K562 (cell line): ENCODE measurements at regions not wholly inside any gene's neighbourhood (a gene's known extent, or its start where the extent isn't known, plus 50 kb on each side); places are given as distances from the start of the nearest gene placed in this dataset.

ENCODE experiments used
- ATAC-seq: fragments of 200-7000 bp; cut with Tn5 transposase; 3 replicates; pipeline ENCODE4 v1.9.1; 2020; ENCODE audit warnings: moderate library complexity
- BruUV-seq: library from RNA; stranded (reverse); fragments of 400-500 nt; replicated peaks from 2 replicates; lab custom pipeline; 2021; lab: Mats Ljungman, UMichigan
- CTCF ChIA-PET: fragments of 300-600 bp; formaldehyde crosslinking; extraction: SDS; loops from one replicate; lab custom pipeline; 2021; ENCODE audit warnings: low intra/inter-chr PET ratio; lab: Yijun Ruan, JAX
- POLR2A ChIA-PET: fragments of 300-600, 350-650 bp; sonication (Branson Sonifier 250); formaldehyde crosslinking; extraction: SDS; loops from one replicate; lab custom pipeline; 2021; ENCODE audit warnings: antibody characterized with exemption, inconsistent platforms; lab: Yijun Ruan, JAX
- DNase-seq, 4 experiments: peaks; one replicate each; pipeline versions ENCODE4 v3.0.0 to v3.0.0-alpha.2; 2011 to 2018; ENCODE audit warnings: low spot score in 3 of 4, mixed read lengths in 3 of 4; ENCODE audit errors: extremely low read depth in 1 of 4
- FAIRE-seq: peaks from 2 replicates; lab custom pipeline; 2011; peaks lifted over from hg19 to GRCh38; lab: Jason Lieb, UNC
- H2AFZ ChIP-seq: 2 replicates; pipeline ENCODE4 v1.6.0; 2011; ENCODE audit warnings: low read depth, low read length, control low read depth, inconsistent platforms
- H3K27ac ChIP-seq: fragments of 200-600 bp; 3 replicates; pipeline ENCODE4 v1.8.0; 2011; ENCODE audit warnings: low read depth, mild to moderate bottlenecking, control low read depth, inconsistent platforms, low read length, moderate library complexity, mixed read lengths; ENCODE audit errors: extremely low read depth
- H3K27me3 ChIP-seq, 2 experiments: fragments of 300-600 bp in 1 of 2; 2 replicates in 1 of 2; 3 replicates in 1 of 2; pipeline versions ENCODE4 v1.6.0 to v1.8.0; 2011; ENCODE audit warnings: inconsistent platforms in 2 of 2, low read length in 2 of 2, mild to moderate bottlenecking in 1 of 2, mixed read lengths in 1 of 2, moderate library complexity in 1 of 2; ENCODE audit not compliant: control insufficient read depth in 2 of 2, insufficient read depth in 2 of 2
- H3K36me3 ChIP-seq: fragments of 300-600 bp; 3 replicates; pipeline ENCODE4 v1.8.0; 2011; ENCODE audit warnings: mild to moderate bottlenecking, low read length, inconsistent platforms; ENCODE audit not compliant: control insufficient read depth, insufficient read depth
- H3K4me1 ChIP-seq, 2 experiments: fragments of 200-600 bp in 1 of 2; replicated peaks in 1 of 2; 2 replicates in 1 of 2; 3 replicates in 1 of 2; pipeline versions ENCODE4 v1.5.1 to v1.8.0; 2011; ENCODE audit warnings: inconsistent platforms in 2 of 2, low read length in 2 of 2, mild to moderate bottlenecking in 1 of 2, mixed read lengths in 1 of 2, moderate library complexity in 1 of 2; ENCODE audit not compliant: control insufficient read depth in 2 of 2, insufficient read depth in 2 of 2
- H3K4me2 ChIP-seq: 2 replicates; pipeline ENCODE4 v1.6.1; 2011; ENCODE audit warnings: low read length, control low read depth, inconsistent platforms, mixed read lengths; ENCODE audit not compliant: insufficient read depth
- H3K4me3 ChIP-seq: fragments of 200-600 bp; sonication (generic), shearing (Covaris generic); 2 replicates; pipeline ENCODE4 v1.5.1; 2016; ENCODE audit warnings: control low read depth, inconsistent platforms
- H3K79me2 ChIP-seq: fragments of 200-600 bp; 3 replicates; pipeline ENCODE4 v1.8.0; 2011; ENCODE audit warnings: low read length, inconsistent platforms; ENCODE audit not compliant: control insufficient read depth, insufficient read depth
- H3K9ac ChIP-seq, 2 experiments: 2 replicates each; pipeline versions ENCODE4 v1.6.0 to v1.6.1; 2011; ENCODE audit warnings: low read depth in 2 of 2, low read length in 2 of 2, control low read depth in 1 of 2, inconsistent platforms in 1 of 2, mild to moderate bottlenecking in 1 of 2, mixed read lengths in 1 of 2; ENCODE audit not compliant: insufficient read depth in 1 of 2
- H3K9me1 ChIP-seq: one replicate; pipeline ENCODE4 v1.6.0; 2011; ENCODE audit warnings: inconsistent platforms, mild to moderate bottlenecking, low read length, moderate library complexity; ENCODE audit not compliant: control insufficient read depth, insufficient read depth
- H3K9me3 ChIP-seq: replicated peaks from 2 replicates; pipeline ENCODE4 v1.5.1; 2011; ENCODE audit warnings: low read depth, low read length, inconsistent platforms; ENCODE audit not compliant: control insufficient read depth, insufficient read depth
- H4K20me1 ChIP-seq: replicated peaks from 2 replicates; pipeline ENCODE4 v1.6.1; 2011; ENCODE audit warnings: low read length, inconsistent platforms, mixed read lengths; ENCODE audit not compliant: control insufficient read depth, insufficient read depth
- ARID4B ChIP-seq: sonication (generic); formaldehyde crosslinking; IDR thresholded peaks from 2 replicates; pipeline ENCODE4 v1.8.0; 2022; ENCODE audit warnings: mild to moderate bottlenecking, missing genetic modification reagents
- DDX20 ChIP-seq: fragments of 450-650 bp; IDR thresholded peaks from 2 replicates; pipeline ENCODE4 v1.6.1; 2016; ENCODE audit warnings: missing genetic modification characterization, low read depth, mild to moderate bottlenecking, missing compliant biosample characterization, moderate library complexity
- ETS1 ChIP-seq: conservative IDR thresholded peaks from 2 replicates; pipeline ENCODE4 v1.6.1; 2011; ENCODE audit warnings: low read depth, mild to moderate bottlenecking, low read length; ENCODE audit not compliant: control insufficient read depth
- FOXP1 ChIP-seq: sonication (generic); formaldehyde crosslinking; IDR thresholded peaks from 2 replicates; pipeline ENCODE4 v1.8.0; 2022; ENCODE audit warnings: mild to moderate bottlenecking, missing genetic modification reagents
- HES1 ChIP-seq: fragments of 450-650 bp; IDR thresholded peaks from 2 replicates; pipeline ENCODE4 v1.6.1; 2016; ENCODE audit warnings: low read depth, mild to moderate bottlenecking, moderate library complexity
- HSF4 ChIP-seq: fragments of 250-450 bp; sonication (Bioruptor Pico); IDR thresholded peaks from 2 replicates; pipeline ENCODE4 v2.1.2; 2022; ENCODE audit warnings: mild to moderate bottlenecking, moderate library complexity, borderline replicate concordance
- KLF6 ChIP-seq: fragments of 250-450 bp; sonication (Bioruptor Pico); IDR thresholded peaks from 2 replicates; pipeline ENCODE4 v1.4.0; 2020; ENCODE audit warnings: mild to moderate bottlenecking, moderate library complexity, borderline replicate concordance
- SETDB1 ChIP-seq: IDR thresholded peaks from one replicate; pipeline ENCODE4 v1.6.1; 2012; ENCODE audit warnings: low read length, control low read depth, inconsistent platforms
- SMAD4 ChIP-seq: fragments of 250-450 bp; sonication (Bioruptor Pico); conservative IDR thresholded peaks from 2 replicates; pipeline ENCODE4 v1.8.0; 2021; ENCODE audit warnings: inconsistent platforms, mild to moderate bottlenecking, moderate library complexity
- SNAPC5 ChIP-seq: fragments of 250-450 bp; sonication (Bioruptor Pico); IDR thresholded peaks from 2 replicates; pipeline ENCODE4 v1.8.0; 2021; ENCODE audit warnings: moderate library complexity, mild to moderate bottlenecking, inconsistent platforms
- TAL1 ChIP-seq: fragments of 450-650 bp; IDR thresholded peaks from 2 replicates; pipeline ENCODE4 v1.6.1; 2016; ENCODE audit warnings: mild to moderate bottlenecking
- TCF7 ChIP-seq: sonication (generic); IDR thresholded peaks from 2 replicates; pipeline ENCODE4 v1.6.1; 2016; ENCODE audit warnings: antibody characterized with exemption, borderline replicate concordance
- TEAD2 ChIP-seq: fragments of 450-650 bp; IDR thresholded peaks from 2 replicates; pipeline ENCODE4 v1.6.1; 2016; ENCODE audit warnings: missing genetic modification characterization, control low read depth, missing compliant biosample characterization
- XRCC3 ChIP-seq: fragments of 450-650 bp; IDR thresholded peaks from 2 replicates; pipeline ENCODE4 v1.6.1; 2017; ENCODE audit warnings: mild to moderate bottlenecking, moderate library complexity
- ZNF3 ChIP-seq: fragments of 250-450 bp; sonication (Bioruptor Pico); IDR thresholded peaks from 2 replicates; pipeline ENCODE4 v1.5.0; 2021; ENCODE audit warnings: mild to moderate bottlenecking, moderate library complexity
- ZNF695 ChIP-seq: fragments of 450-650 bp; formaldehyde crosslinking; IDR thresholded peaks from 2 replicates; pipeline ENCODE4 v1.4.0; 2020; ENCODE audit warnings: mild to moderate bottlenecking, moderate library complexity
- ZNF696 ChIP-seq: fragments of 250-450 bp; sonication (Bioruptor Pico); conservative IDR thresholded peaks from 2 replicates; pipeline ENCODE4 v1.4.0; 2020; ENCODE audit warnings: mild to moderate bottlenecking, moderate library complexity
- WGBS: fragments of 100-300 bp; shearing (Covaris generic); methylation state at CpG from one replicate; pipeline ENCODE4 v1.1.6; 2016; ENCODE audit warnings: low coverage, mixed read lengths; ENCODE audit not compliant: insufficient coverage; ENCODE audit errors: missing lambda C conversion rate; 5-methylcytosine and 5-hydroxymethylcytosine counted together
- in situ Hi-C: fragments of 300-500 bp; cut with MboI; formaldehyde crosslinking; loops from 4 replicates; pipeline ENCODE4 v1.15.0; 2018; ENCODE audit warnings: inconsistent platforms, mixed read lengths
- intact Hi-C: fragments of 100-400 bp; cut with micrococcal nuclease; formaldehyde crosslinking; loops from 2 replicates; pipeline ENCODE4 v1.14.2; 2022

- H3K4me3 ChIP-seq = no peak overlapping the region
- no peaks in the 10 kb centered on the region for H3K4me1 ChIP-seq
- CTCF ChIA-PET = no interaction called here
- no peak overlapping the region for H2AFZ ChIP-seq
- no peak overlapping the region for H3K4me2 ChIP-seq
- FAIRE-seq (no peak), ATAC-seq (no peak), DNase-seq (no peak)
- H3K27ac ChIP-seq = no peak overlapping the region
- in situ Hi-C loops (no loop called here), intact Hi-C loops (no loop called here)
- no peaks in the 10 kb centered on the region for H3K27me3 ChIP-seq
- H3K79me2 ChIP-seq = no peaks in the 10 kb centered on the region
- POLR2A ChIA-PET = no interaction called here
- no TSS peak for BruUV-seq
- no peak overlapping the region for H3K9ac ChIP-seq
- 0% methylated on average over 3 of the region's 6 CpGs for WGBS
- H3K9me3 ChIP-seq = no peaks in the 10 kb centered on the region
- no peaks in the 10 kb centered on the region for H4K20me1 ChIP-seq
- H3K36me3 ChIP-seq = no peaks in the 10 kb centered on the region
- H3K9me1 ChIP-seq = no peaks in the 10 kb centered on the region
- no peak for TF ChIP-seq ARID4B (CRISPR knock-in tag)
- no peak for TF ChIP-seq KLF6
- no peak for TF ChIP-seq HSF4
- TF ChIP-seq TEAD2 (tag) = no peak
- no peak for TF ChIP-seq SNAPC5 (CRISPR knock-in tag)
- TF ChIP-seq ZNF3 (CRISPR knock-in tag) = no peak
- no peak for TF ChIP-seq ZNF695 (CRISPR knock-in tag)
- TF ChIP-seq DDX20 (tag) = no peak
- TF ChIP-seq TCF7 = no peak
- TF ChIP-seq TAL1 = no peak
- TF ChIP-seq ETS1 = no peak
- no peak for TF ChIP-seq SETDB1
- TF ChIP-seq XRCC3 = no peak
- no peak for TF ChIP-seq HES1
- no peak for TF ChIP-seq FOXP1 (CRISPR knock-in tag)
- no peak for TF ChIP-seq ZNF696 (CRISPR knock-in tag)
- TF ChIP-seq SMAD4 = no peak
Observed at GRCh38 chrX:42943051-42943974, 165.3 kb upstream of the PPP1R2C start.
